Neural progenitor cell (in vitro differentiated cells): ENCODE measurements at regions not wholly inside any gene's neighbourhood (a gene's known extent, or its start where the extent isn't known, plus 50 kb on each side); places are given as distances from the start of the nearest gene placed in this dataset.

Source experiments
- DNase-seq: peaks from one replicate; pipeline ENCODE4 v3.0.0-alpha.2; 2016; ENCODE audit warnings: low spot score
- H2AFZ ChIP-seq: fragments of 200-600 bp; sonication (generic); replicated peaks from 2 replicates; pipeline ENCODE4 v1.6.1; 2016; ENCODE audit warnings: antibody characterized with exemption
- H3F3A ChIP-seq: fragments of 200-600 bp; sonication (generic); 2 replicates; pipeline ENCODE4 v1.6.1; 2016; ENCODE audit warnings: antibody characterized with exemption, low read depth
- H3K27ac ChIP-seq: fragments of 200-600 bp; sonication (generic); 2 replicates; pipeline ENCODE4 v1.5.1; 2016; ENCODE audit warnings: mild to moderate bottlenecking
- H3K27me3 ChIP-seq: fragments of 200-600 bp; sonication (generic); 2 replicates; pipeline ENCODE4 v1.6.1; 2016; ENCODE audit warnings: mild to moderate bottlenecking, moderate library complexity
- H3K36me3 ChIP-seq: fragments of 200-600 bp; sonication (generic); 2 replicates; pipeline ENCODE4 v1.5.1; 2016
- H3K4me1 ChIP-seq: fragments of 200-600 bp; sonication (generic); 2 replicates; pipeline ENCODE4 v1.6.1; 2016; ENCODE audit warnings: mixed run types
- H3K4me2 ChIP-seq: fragments of 200-600 bp; sonication (generic); 2 replicates; pipeline ENCODE4 v1.6.1; 2016
- H3K4me3 ChIP-seq: fragments of 200-600 bp; sonication (generic); 2 replicates; pipeline ENCODE4 v1.5.1; 2016
- H3K79me2 ChIP-seq: fragments of 200-600 bp; sonication (generic); 2 replicates; pipeline ENCODE4 v1.6.1; 2016; ENCODE audit warnings: low read depth
- H3K9ac ChIP-seq: fragments of 200-600 bp; sonication (generic); 2 replicates; pipeline ENCODE4 v1.6.1; 2016
- H3K9me3 ChIP-seq: fragments of 200-600 bp; sonication (generic); 2 replicates; pipeline ENCODE4 v1.5.1; 2016; ENCODE audit warnings: low read depth
- H4K20me1 ChIP-seq: fragments of 200-600 bp; sonication (generic); 2 replicates; pipeline ENCODE4 v1.6.1; 2016; ENCODE audit warnings: low read depth
- H3K27ac Mint-ChIP-seq: 3 replicates; pipeline ENCODE4 v1.8.0; 2021; ENCODE audit warnings: mixed read lengths
- H3K27me3 Mint-ChIP-seq: 2 replicates; pipeline ENCODE4 v1.8.0; 2022; ENCODE audit warnings: low read depth, mild to moderate bottlenecking, inconsistent platforms, moderate library complexity, mixed read lengths; ENCODE audit not compliant: insufficient read depth
- H3K36me3 Mint-ChIP-seq: 3 replicates; pipeline ENCODE4 v1.8.0; 2021; ENCODE audit warnings: mixed read lengths
- H3K4me1 Mint-ChIP-seq: 3 replicates; pipeline ENCODE4 v1.8.0; 2021; ENCODE audit warnings: mixed read lengths
- H3K4me3 Mint-ChIP-seq: 3 replicates; pipeline ENCODE4 v1.8.0; 2021; ENCODE audit warnings: mild to moderate bottlenecking, moderate library complexity, mixed read lengths
- H3K9me3 Mint-ChIP-seq: 3 replicates; pipeline ENCODE4 v1.8.0; 2020; ENCODE audit warnings: mixed read lengths
- CTCF ChIP-seq: fragments of 200-600 bp; sonication (generic); IDR thresholded peaks from 2 replicates; pipeline ENCODE4 v1.5.1; 2017; ENCODE audit warnings: antibody characterized with exemption, mild to moderate bottlenecking
- EZH2 ChIP-seq: fragments of 200-600 bp; sonication (generic); IDR thresholded peaks from 2 replicates; pipeline ENCODE4 v1.6.1; 2017; ENCODE audit warnings: antibody characterized with exemption, mild to moderate bottlenecking, moderate library complexity
- EZH2phosphoT487 ChIP-seq: fragments of 200-600 bp; sonication (generic); IDR thresholded peaks from 2 replicates; pipeline ENCODE4 v1.6.1; 2017; ENCODE audit warnings: antibody characterized with exemption

GRCh38 chr3:118755253-118755801 is 279.3 kb downstream of the IGSF11 start:
- Mint-ChIP-seq H3K4me1 (peaks cover 7% of the 10 kb centered on the region), H3K27me3 (peaks cover 4% of the 10 kb centered on the region), H3K4me3 (no peak overlapping the region), H3K9me3 (peaks cover 7% of the 10 kb centered on the region), H3K27ac (no peak overlapping the region), H3K36me3 (no peaks in the 10 kb centered on the region)
- no peak for DNase-seq
- Histone ChIP-seq H3K4me1 (peaks cover 10% of the 10 kb centered on the region), H4K20me1 (no peaks in the 10 kb centered on the region), H3K4me2 (no peak overlapping the region), H3F3A (no peaks in the 10 kb centered on the region), H3K27me3 (no peaks in the 10 kb centered on the region), H3K4me3 (no peak overlapping the region), H3K9ac (no peak overlapping the region), H3K79me2 (no peaks in the 10 kb centered on the region), H3K9me3 (no peaks in the 10 kb centered on the region), H3K27ac (no peak overlapping the region), H2AFZ (peak overlapping the region; percentile 38), H3K36me3 (no peaks in the 10 kb centered on the region)
- TF ChIP-seq CTCF = no peak
- TF ChIP-seq EZH2phosphoT487 = no peak
- TF ChIP-seq EZH2 = no peak

DNA sequence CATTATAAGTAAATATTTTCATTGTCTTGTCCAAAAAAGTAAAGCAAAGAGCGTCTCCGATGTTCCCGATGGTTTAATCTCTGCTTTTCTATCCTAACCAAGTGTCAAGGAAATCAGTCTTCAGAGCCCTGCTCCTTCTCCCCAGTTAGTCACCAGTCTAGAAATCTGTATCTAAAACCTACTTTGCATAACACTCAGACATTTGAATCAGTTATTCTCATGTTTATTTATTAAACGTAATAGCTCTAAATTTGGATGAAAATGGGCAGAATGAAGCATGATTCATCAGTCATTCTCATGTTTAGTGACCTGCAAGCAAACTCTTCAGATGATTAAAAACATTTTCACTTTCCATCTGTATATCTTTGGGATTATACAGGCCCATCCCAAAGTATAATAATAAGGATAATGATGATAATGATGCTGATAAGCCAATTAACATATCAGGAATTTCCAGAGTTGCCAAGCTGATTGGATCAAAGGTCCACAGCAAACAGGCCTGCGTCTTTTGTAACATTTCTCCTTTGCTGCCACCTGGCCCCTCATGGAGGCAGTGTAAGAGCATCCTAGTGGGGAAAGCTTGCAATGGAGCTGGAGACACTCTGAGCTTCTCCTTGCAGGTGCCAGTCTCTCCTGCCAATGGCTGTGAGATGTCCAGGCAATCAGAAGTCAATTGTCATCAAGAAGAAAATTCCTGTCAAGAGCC is 273.9 kb downstream of the IGSF11 start:
- peak; percentile 43 for DNase-seq
- Histone ChIP-seq H4K20me1 (no peaks in the 10 kb centered on the region), H3F3A (no peaks in the 10 kb centered on the region), H3K9me3 (no peaks in the 10 kb centered on the region), H3K4me1 (peaks cover 6% of the 10 kb centered on the region), H3K4me3 (no peak overlapping the region), H3K27ac (no peak overlapping the region), H3K9ac (no peak overlapping the region), H2AFZ (no peak overlapping the region), H3K79me2 (no peaks in the 10 kb centered on the region), H3K4me2 (no peak overlapping the region), H3K27me3 (no peaks in the 10 kb centered on the region), H3K36me3 (no peaks in the 10 kb centered on the region)
- H3K4me3 Mint-ChIP-seq = no peak overlapping the region
- H3K36me3 Mint-ChIP-seq = no peaks in the 10 kb centered on the region
- TF ChIP-seq CTCF (peak; percentile 39), EZH2 (no peak), EZH2phosphoT487 (no peak)
- peaks cover 3% of the 10 kb centered on the region for H3K4me1 Mint-ChIP-seq
- no peaks in the 10 kb centered on the region for H3K27me3 Mint-ChIP-seq
- no peaks in the 10 kb centered on the region for H3K9me3 Mint-ChIP-seq
- H3K27ac Mint-ChIP-seq = no peak overlapping the region

DNA sequence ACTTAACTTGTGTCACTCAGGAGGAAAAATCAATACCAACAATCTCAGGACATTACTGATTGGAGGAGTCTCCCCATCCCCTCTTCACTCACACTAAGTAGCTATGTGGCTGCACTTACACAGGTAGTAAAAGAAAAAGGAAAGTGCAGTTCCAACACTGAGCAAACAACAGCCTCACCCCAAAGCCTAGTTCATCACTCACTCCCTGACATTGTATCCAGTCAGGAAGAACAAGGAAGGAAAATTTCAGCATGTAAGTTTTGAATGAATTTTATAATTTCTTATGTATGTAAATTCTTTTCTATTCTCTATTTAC is 273.4 kb downstream of the IGSF11 start:
- Histone ChIP-seq H3K27ac (no peak overlapping the region), H3K4me1 (peaks cover 6% of the 10 kb centered on the region), H3K27me3 (no peaks in the 10 kb centered on the region), H3K9me3 (no peaks in the 10 kb centered on the region), H3K9ac (no peak overlapping the region), H3K4me3 (no peak overlapping the region), H3K79me2 (no peaks in the 10 kb centered on the region), H4K20me1 (no peaks in the 10 kb centered on the region), H3K36me3 (no peaks in the 10 kb centered on the region), H2AFZ (no peak overlapping the region), H3F3A (no peaks in the 10 kb centered on the region), H3K4me2 (no peak overlapping the region)
- Mint-ChIP-seq H3K36me3 (no peaks in the 10 kb centered on the region), H3K27me3 (no peaks in the 10 kb centered on the region), H3K27ac (no peak overlapping the region), H3K9me3 (no peaks in the 10 kb centered on the region), H3K4me3 (no peak overlapping the region), H3K4me1 (peaks cover 3% of the 10 kb centered on the region)
- TF ChIP-seq EZH2phosphoT487 (no peak), EZH2 (no peak), CTCF (no peak)
- no peak for DNase-seq
